Mesenchymal stem cell (in vitro differentiated cells and primary cell): ENCODE measurements at regions not wholly inside any gene's neighbourhood (a gene's known extent, or its start where the extent isn't known, plus 50 kb on each side); places are given as distances from the start of the nearest gene placed in this dataset.

Experiments used
- DNase-seq: peaks from one replicate; pipeline ENCODE4 v3.0.0-alpha.2; 2013
- H2AFZ ChIP-seq: one replicate; pipeline ENCODE4 v1.6.1; 2013; ENCODE audit warnings: low read depth, mild to moderate bottlenecking, control low read depth, inconsistent platforms, low read length, moderate library complexity
- H2AK5ac ChIP-seq: 2 replicates; pipeline ENCODE4 v1.6.1; 2013; ENCODE audit warnings: low read length, moderate library complexity, mild to moderate bottlenecking, inconsistent platforms; ENCODE audit not compliant: severe bottlenecking
- H2BK120ac ChIP-seq: one replicate; pipeline ENCODE4 v1.6.1; 2013; ENCODE audit warnings: low read depth, mild to moderate bottlenecking, inconsistent platforms, low read length, moderate library complexity
- H2BK12ac ChIP-seq, 2 experiments: one replicate each; pipeline ENCODE4 v1.6.1; 2013; ENCODE audit warnings: inconsistent platforms in 2 of 2, low read length in 2 of 2, mild to moderate bottlenecking in 2 of 2, moderate library complexity in 2 of 2, control low read depth in 1 of 2
- H2BK15ac ChIP-seq: one replicate; pipeline ENCODE4 v1.6.1; 2013; ENCODE audit warnings: mild to moderate bottlenecking, low read depth, inconsistent platforms; ENCODE audit not compliant: poor library complexity, severe bottlenecking
- H2BK5ac ChIP-seq: 2 replicates; pipeline ENCODE4 v1.6.1; 2013; ENCODE audit warnings: low read depth, mild to moderate bottlenecking, low read length, control low read depth, inconsistent platforms; ENCODE audit not compliant: poor library complexity, severe bottlenecking
- H3K14ac ChIP-seq, 2 experiments: one replicate each; pipeline ENCODE4 v1.6.1; 2013; ENCODE audit warnings: inconsistent platforms in 2 of 2, low read length in 2 of 2, control low read depth in 1 of 2, mild to moderate bottlenecking in 1 of 2, moderate library complexity in 1 of 2
- H3K18ac ChIP-seq, 2 experiments: one replicate each; pipeline ENCODE4 v1.6.1; 2013; ENCODE audit warnings: inconsistent platforms in 2 of 2, low read length in 2 of 2, control low read depth in 1 of 2, low read depth in 1 of 2, mild to moderate bottlenecking in 1 of 2
- H3K23ac ChIP-seq, 2 experiments: one replicate each; pipeline ENCODE4 v1.6.1; 2013; ENCODE audit warnings: inconsistent platforms in 2 of 2, low read length in 2 of 2, mild to moderate bottlenecking in 2 of 2, moderate library complexity in 2 of 2, control low read depth in 1 of 2
- H3K27ac ChIP-seq: 2 replicates; pipeline ENCODE4 v1.5.1; 2013; ENCODE audit warnings: mild to moderate bottlenecking, moderate library complexity, low read length, control low read depth, inconsistent platforms; ENCODE audit not compliant: poor library complexity, severe bottlenecking
- H3K27me3 ChIP-seq, 2 experiments: 2 replicates each; pipeline versions ENCODE4 v1.6.1 to v1.7.0; 2013; ENCODE audit warnings: low read length in 2 of 2, mild to moderate bottlenecking in 2 of 2, moderate library complexity in 2 of 2, control low read depth in 1 of 2, inconsistent platforms in 1 of 2; ENCODE audit not compliant: control insufficient read depth in 1 of 2, insufficient read depth in 1 of 2
- H3K36me3 ChIP-seq, 2 experiments: 2 replicates each; pipeline versions ENCODE4 v1.6.1 to v1.7.0; 2013; ENCODE audit warnings: low read length in 2 of 2, control low read depth in 1 of 2, inconsistent platforms in 1 of 2, low read depth in 1 of 2, mild to moderate bottlenecking in 1 of 2; ENCODE audit not compliant: insufficient read depth in 2 of 2, control insufficient read depth in 1 of 2
- H3K4ac ChIP-seq, 2 experiments: one replicate each; pipeline ENCODE4 v1.6.1; 2013; ENCODE audit warnings: inconsistent platforms in 2 of 2, low read length in 2 of 2, mild to moderate bottlenecking in 2 of 2, moderate library complexity in 2 of 2, control low read depth in 1 of 2, low read depth in 1 of 2
- H3K4me1 ChIP-seq: 2 replicates; pipeline ENCODE4 v1.6.1; 2013; ENCODE audit warnings: low read depth, low read length, control low read depth; ENCODE audit not compliant: control insufficient read depth, insufficient read depth
- H3K4me2 ChIP-seq: 2 replicates; pipeline ENCODE4 v1.6.1; 2013; ENCODE audit warnings: low read length, mild to moderate bottlenecking, inconsistent platforms; ENCODE audit not compliant: poor library complexity, severe bottlenecking
- H3K4me3 ChIP-seq, 2 experiments: 2 replicates each; pipeline versions ENCODE4 v1.5.1 to v1.7.0; 2013; ENCODE audit warnings: low read length in 2 of 2, mild to moderate bottlenecking in 2 of 2, control low read depth in 1 of 2, low read depth in 1 of 2; ENCODE audit not compliant: insufficient read depth in 1 of 2
- H3K79me1 ChIP-seq: replicated peaks from 2 replicates; pipeline ENCODE4 v1.6.1; 2013; ENCODE audit warnings: mild to moderate bottlenecking, control low read depth, low read length, inconsistent platforms; ENCODE audit not compliant: poor library complexity, severe bottlenecking
- H3K9ac ChIP-seq: 2 replicates; pipeline ENCODE4 v1.7.0; 2013; ENCODE audit warnings: mild to moderate bottlenecking, low read length, moderate library complexity
- H3K9me3 ChIP-seq: 2 replicates; pipeline ENCODE4 v1.7.0; 2013; ENCODE audit warnings: mild to moderate bottlenecking, low read length; ENCODE audit not compliant: control insufficient read depth
- H4K8ac ChIP-seq: one replicate; pipeline ENCODE4 v1.6.1; 2013; ENCODE audit warnings: inconsistent platforms, mild to moderate bottlenecking, low read length, moderate library complexity
- H4K91ac ChIP-seq: one replicate; pipeline ENCODE4 v1.6.1; 2013; ENCODE audit warnings: mild to moderate bottlenecking, low read length, inconsistent platforms
- WGBS: methylation state at CpG from one replicate; pipeline ENCODE4 v1.1.7; 2013; ENCODE audit warnings: mixed read lengths; 5-methylcytosine and 5-hydroxymethylcytosine counted together

GRCh38 chr6:132089173-132089572 is 138.0 kb upstream of the CCN2 start:
- H3K36me3 ChIP-seq: no peaks in the 10 kb centered on the region
- no peaks in the 10 kb centered on the region for H3K79me1 ChIP-seq
- no peak overlapping the region for H3K4me3 ChIP-seq
- no peak overlapping the region for H2BK15ac ChIP-seq
- H2AK5ac ChIP-seq: no peak overlapping the region
- WGBS: 100% methylated on average over 1 of the region's 2 CpGs
- no peak overlapping the region for H2BK12ac ChIP-seq
- no peak overlapping the region for H2AFZ ChIP-seq
- no peak overlapping the region for H3K18ac ChIP-seq
- H3K4me2 ChIP-seq: no peak overlapping the region
- no peaks in the 10 kb centered on the region for H3K27me3 ChIP-seq
- no peaks in the 10 kb centered on the region for H3K9me3 ChIP-seq
- H3K9ac ChIP-seq: no peak overlapping the region
- H3K4me1 ChIP-seq: peaks cover 7% of the 10 kb centered on the region
- no peak overlapping the region for H3K23ac ChIP-seq
- H2BK120ac ChIP-seq: no peak overlapping the region
- no peak overlapping the region for H4K8ac ChIP-seq
- no peak overlapping the region for H3K14ac ChIP-seq
- no peak for DNase-seq
- H3K27ac ChIP-seq: no peak overlapping the region
- H3K4ac ChIP-seq: no peak overlapping the region
- no peak overlapping the region for H4K91ac ChIP-seq
- H2BK5ac ChIP-seq: no peak overlapping the region

GRCh38 chr6:132088150-132088549 is 137.0 kb upstream of the CCN2 start:
- no peak overlapping the region for H3K4me2 ChIP-seq
- WGBS: 92% methylated on average over 2 of the region's 2 CpGs
- no peak overlapping the region for H2BK12ac ChIP-seq
- no peak overlapping the region for H2BK5ac ChIP-seq
- no peak overlapping the region for H2BK120ac ChIP-seq
- no peak overlapping the region for H3K27ac ChIP-seq
- no peak overlapping the region for H3K18ac ChIP-seq
- H4K8ac ChIP-seq: no peak overlapping the region
- no peak overlapping the region for H4K91ac ChIP-seq
- no peak overlapping the region for H3K4ac ChIP-seq
- H3K9me3 ChIP-seq: no peaks in the 10 kb centered on the region
- no peaks in the 10 kb centered on the region for H3K36me3 ChIP-seq
- H2AK5ac ChIP-seq: no peak overlapping the region
- H3K14ac ChIP-seq: no peak overlapping the region
- no peaks in the 10 kb centered on the region for H3K79me1 ChIP-seq
- no peak overlapping the region for H2AFZ ChIP-seq
- no peaks in the 10 kb centered on the region for H3K27me3 ChIP-seq
- H3K23ac ChIP-seq: no peak overlapping the region
- H3K4me3 ChIP-seq: no peak overlapping the region
- no peak overlapping the region for H2BK15ac ChIP-seq
- DNase-seq: no peak
- no peak overlapping the region for H3K9ac ChIP-seq
- peaks cover 7% of the 10 kb centered on the region for H3K4me1 ChIP-seq

- DNase-seq: peak; percentile 16
- no peak overlapping the region for H2BK5ac ChIP-seq
- peak overlapping the region; percentile 32 for H3K27ac ChIP-seq
- no peak overlapping the region for H3K14ac ChIP-seq
- H2BK12ac ChIP-seq: no peak overlapping the region
- no peaks in the 10 kb centered on the region for H3K36me3 ChIP-seq
- no peaks in the 10 kb centered on the region for H3K79me1 ChIP-seq
- peaks cover 7% of the 10 kb centered on the region for H3K4me1 ChIP-seq
- no peak overlapping the region for H2BK15ac ChIP-seq
- H4K8ac ChIP-seq: no peak overlapping the region
- WGBS: no CpG with 5 or more reads among the region's 2 CpGs
- H3K4me3 ChIP-seq: no peak overlapping the region
- no peak overlapping the region for H2AK5ac ChIP-seq
- no peak overlapping the region for H3K4ac ChIP-seq
- no peak overlapping the region for H3K23ac ChIP-seq
- H3K4me2 ChIP-seq: no peak overlapping the region
- H2BK120ac ChIP-seq: no peak overlapping the region
- no peak overlapping the region for H2AFZ ChIP-seq
- H3K9ac ChIP-seq: no peak overlapping the region
- H4K91ac ChIP-seq: no peak overlapping the region
- H3K9me3 ChIP-seq: no peaks in the 10 kb centered on the region
- no peak overlapping the region for H3K18ac ChIP-seq
- no peaks in the 10 kb centered on the region for H3K27me3 ChIP-seq
Measured at GRCh38 chr6:132087391-132087790, 136.2 kb upstream of the CCN2 start.

- Histone ChIP-seq H2BK15ac (no peak overlapping the region), H3K9me3 (no peaks in the 10 kb centered on the region), H3K9ac (no peak overlapping the region), H3K4me1 (peaks cover 7% of the 10 kb centered on the region), H3K4me2 (no peak overlapping the region), H2BK12ac (peak overlapping the region; percentile 89 to 91), H3K14ac (no peak overlapping the region), H3K18ac (peak overlapping the region; percentile 64 to 77), H2BK5ac (peak overlapping the region; percentile 83), H3K79me1 (no peaks in the 10 kb centered on the region), H2BK120ac (peak overlapping the region; percentile 73), H4K8ac (peak overlapping the region; percentile 89), H3K4ac (peak overlapping the region in 1 of 2 experiments; percentile 38), H3K27ac (peak overlapping the region; percentile 97), H3K36me3 (no peaks in the 10 kb centered on the region), H2AK5ac (peak overlapping the region; percentile 82), H3K27me3 (no peaks in the 10 kb centered on the region), H4K91ac (peak overlapping the region; percentile 92), H2AFZ (no peak overlapping the region), H3K23ac (no peak overlapping the region), H3K4me3 (no peak overlapping the region)
- 56% methylated on average over 5 of the region's 5 CpGs for WGBS
- peak; percentile 47 for DNase-seq
Measured at GRCh38 chr6:132085731-132086130, 134.6 kb upstream of the CCN2 start.
